IPS DF 4.7 (cell line): ENCODE measurements at regions not wholly inside any gene's neighbourhood (a gene's known extent, or its start where the extent isn't known, plus 50 kb on each side); places are given as distances from the start of the nearest gene placed in this dataset.

Experiments
- DNase-seq: peaks from one replicate; pipeline ENCODE4 v3.0.0-alpha.2; 2013; ENCODE audit warnings: low spot score; ENCODE audit errors: extremely low read depth

GRCh38 chr20:17858450-17859001 is 110.1 kb downstream of the SNX5 start:
- DNase-seq: no peak

GRCh38 chr20:17857639-17858449 is 110.8 kb downstream of the SNX5 start:
- no peak for DNase-seq

GRCh38 chr20:17856837-17857605 is 111.6 kb downstream of the SNX5 start:
- no peak for DNase-seq

GRCh38 chr20:17856024-17856564 is 112.5 kb downstream of the SNX5 start:
- DNase-seq: no peak

GRCh38 chr20:17854307-17854903 is 114.2 kb downstream of the SNX5 start:
- DNase-seq: no peak

GRCh38 chr20:17852323-17852722 is 116.3 kb downstream of the SNX5 start:
- no peak for DNase-seq

GRCh38 chr20:17850684-17851026 is 117.9 kb downstream of the SNX5 start:
- DNase-seq: no peak

- no peak for DNase-seq
Measured at GRCh38 chr20:17849901-17850683, 118.5 kb downstream of the SNX5 start.

GRCh38 chr20:17849138-17849900 is 119.3 kb downstream of the SNX5 start:
- no peak for DNase-seq

- no peak for DNase-seq
Measured at GRCh38 chr20:17848249-17849048, 120.1 kb downstream of the SNX5 start.

- no peak for DNase-seq
Measured at GRCh38 chr20:17845701-17846475, 122.7 kb downstream of the SNX5 start.

GRCh38 chr20:17844549-17845298 is 123.9 kb downstream of the SNX5 start:
- DNase-seq: no peak

GRCh38 chr20:17844133-17844429 is 124.5 kb downstream of the SNX5 start:
- no peak for DNase-seq

- no peak for DNase-seq
Measured at GRCh38 chr20:17843246-17844132, 125.1 kb downstream of the SNX5 start.

- DNase-seq: no peak
Measured at GRCh38 chr20:17841751-17842215, 126.8 kb downstream of the SNX5 start.

GRCh38 chr20:17840423-17840822 is 128.2 kb downstream of the SNX5 start:
- no peak for DNase-seq

- DNase-seq: no peak
Measured at GRCh38 chr20:17838921-17839320, 129.7 kb downstream of the SNX5 start.
